SU-DHL-6 (cell line): ENCODE measurements at regions not wholly inside any gene's neighbourhood (a gene's known extent, or its start where the extent isn't known, plus 50 kb on each side); places are given as distances from the start of the nearest gene placed in this dataset.

ENCODE experiments used
- H2AFZ ChIP-seq: fragments of 200-600 bp; sonication (generic); 2 replicates; pipeline ENCODE4 v1.6.1; 2014; ENCODE audit warnings: low read depth, mild to moderate bottlenecking, moderate library complexity, mixed read lengths, antibody characterized with exemption, low read length; ENCODE audit not compliant: severe bottlenecking
- H3F3A ChIP-seq: fragments of 200-600 bp; shearing (Covaris generic); 2 replicates; pipeline ENCODE4 v1.6.0; 2016; ENCODE audit warnings: antibody characterized with exemption, mild to moderate bottlenecking; ENCODE audit not compliant: insufficient read depth
- H3K27ac ChIP-seq: fragments of 200-600 bp; sonication (generic); 2 replicates; pipeline ENCODE4 v1.5.1; 2016; ENCODE audit warnings: low read depth, mild to moderate bottlenecking, low read length, moderate library complexity, mixed read lengths
- H3K27me3 ChIP-seq: fragments of 200-600 bp; sonication (generic), shearing (Covaris generic); 2 replicates; pipeline ENCODE4 v1.6.0; 2014; ENCODE audit warnings: mild to moderate bottlenecking, low read length
- H3K36me3 ChIP-seq: fragments of 200-600 bp; sonication (generic); 2 replicates; pipeline ENCODE4 v1.6.1; 2014; ENCODE audit warnings: mild to moderate bottlenecking, low read length, mixed read lengths
- H3K4me2 ChIP-seq: fragments of 300-600, 200-600 bp; shearing (Covaris generic), sonication (generic); 2 replicates; pipeline ENCODE4 v1.6.0; 2014; ENCODE audit warnings: low read length, low read depth, mild to moderate bottlenecking; ENCODE audit not compliant: poor library complexity, severe bottlenecking
- H3K4me3 ChIP-seq: fragments of 200-600 bp; sonication (generic); 2 replicates; pipeline ENCODE4 v1.5.1; 2014; ENCODE audit warnings: antibody characterized with exemption, low read length, mild to moderate bottlenecking, mixed read lengths; ENCODE audit not compliant: insufficient read depth, poor library complexity, severe bottlenecking
- H3K79me2 ChIP-seq: fragments of 200-600 bp; sonication (generic); 2 replicates; pipeline ENCODE4 v1.6.1; 2014; ENCODE audit warnings: mild to moderate bottlenecking, low read length, moderate library complexity; ENCODE audit not compliant: insufficient read depth
- H3K9ac ChIP-seq: fragments of 200-600 bp; sonication (generic); 2 replicates; pipeline ENCODE4 v1.7.0; 2014; ENCODE audit warnings: mild to moderate bottlenecking, low read length
- H3K9me2 ChIP-seq: fragments of 200-600 bp; sonication (generic); replicated peaks from 2 replicates; pipeline ENCODE4 v1.6.1; 2014; ENCODE audit warnings: low read length; ENCODE audit not compliant: insufficient read depth
- H3K9me3 ChIP-seq: fragments of 200-600 bp; sonication (generic); 2 replicates; pipeline ENCODE4 v1.6.1; 2014; ENCODE audit warnings: low read length, mixed read lengths; ENCODE audit not compliant: insufficient read depth
- H4K20me1 ChIP-seq: fragments of 200-600 bp; sonication (generic); 2 replicates; pipeline ENCODE4 v1.6.1; 2014; ENCODE audit warnings: low read depth, mild to moderate bottlenecking, antibody characterized with exemption, low read length, moderate library complexity, mixed read lengths
- EZH2phosphoT487 ChIP-seq: fragments of 200-600 bp; sonication (generic), shearing (Covaris generic); conservative IDR thresholded peaks from 2 replicates; pipeline ENCODE4 v1.6.1; 2018; ENCODE audit warnings: mild to moderate bottlenecking, antibody characterized with exemption, low read length, moderate library complexity, mixed read lengths
- TF ChIP-seq, protein P1 (sequence below): fragments of 200-600 bp; sonication (generic); IDR thresholded peaks from one replicate; pipeline ENCODE4 v1.5.1; 2017; ENCODE audit warnings: antibody characterized with exemption, mild to moderate bottlenecking, low read length, moderate library complexity; ENCODE audit not compliant: insufficient read depth, poor library complexity, severe bottlenecking

GRCh38 chr11:38254913-38255312, 1656.9 kb upstream of the RAG2 start:
- Histone ChIP-seq H3K27me3 (no peaks in the 10 kb centered on the region), H2AFZ (no peak overlapping the region), H4K20me1 (no peaks in the 10 kb centered on the region), H3K9ac (no peak overlapping the region), H3K9me3 (no peaks in the 10 kb centered on the region), H3K4me3 (no peak overlapping the region), H3K27ac (no peak overlapping the region), H3K4me2 (no peak overlapping the region), H3K79me2 (no peaks in the 10 kb centered on the region), H3K9me2 (no peaks in the 10 kb centered on the region), H3F3A (no peaks in the 10 kb centered on the region), H3K36me3 (no peaks in the 10 kb centered on the region)
- TF ChIP-seq, protein P1, sequence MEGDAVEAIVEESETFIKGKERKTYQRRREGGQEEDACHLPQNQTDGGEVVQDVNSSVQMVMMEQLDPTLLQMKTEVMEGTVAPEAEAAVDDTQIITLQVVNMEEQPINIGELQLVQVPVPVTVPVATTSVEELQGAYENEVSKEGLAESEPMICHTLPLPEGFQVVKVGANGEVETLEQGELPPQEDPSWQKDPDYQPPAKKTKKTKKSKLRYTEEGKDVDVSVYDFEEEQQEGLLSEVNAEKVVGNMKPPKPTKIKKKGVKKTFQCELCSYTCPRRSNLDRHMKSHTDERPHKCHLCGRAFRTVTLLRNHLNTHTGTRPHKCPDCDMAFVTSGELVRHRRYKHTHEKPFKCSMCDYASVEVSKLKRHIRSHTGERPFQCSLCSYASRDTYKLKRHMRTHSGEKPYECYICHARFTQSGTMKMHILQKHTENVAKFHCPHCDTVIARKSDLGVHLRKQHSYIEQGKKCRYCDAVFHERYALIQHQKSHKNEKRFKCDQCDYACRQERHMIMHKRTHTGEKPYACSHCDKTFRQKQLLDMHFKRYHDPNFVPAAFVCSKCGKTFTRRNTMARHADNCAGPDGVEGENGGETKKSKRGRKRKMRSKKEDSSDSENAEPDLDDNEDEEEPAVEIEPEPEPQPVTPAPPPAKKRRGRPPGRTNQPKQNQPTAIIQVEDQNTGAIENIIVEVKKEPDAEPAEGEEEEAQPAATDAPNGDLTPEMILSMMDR = no peak
- TF ChIP-seq EZH2phosphoT487 = no peak

DNA sequence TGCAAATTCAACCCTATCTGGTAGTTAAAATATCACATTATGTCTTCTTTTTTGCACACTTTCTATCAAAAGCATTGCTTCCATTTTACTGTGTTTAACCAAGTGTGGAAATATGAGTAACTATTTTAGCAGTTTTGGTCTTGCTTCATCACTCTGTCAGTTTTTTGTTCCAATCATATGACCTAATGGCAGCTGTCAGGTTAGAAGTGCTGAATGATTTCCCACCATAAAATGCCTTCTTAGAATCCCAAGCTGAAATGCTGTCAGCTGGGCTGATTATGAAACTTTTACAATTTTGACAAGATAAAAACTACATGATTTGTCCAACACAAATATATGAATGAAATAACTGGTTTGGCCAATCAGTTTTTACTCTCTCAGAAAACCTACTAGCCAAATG, 1654.6 kb upstream of the RAG2 start:
- Histone ChIP-seq H2AFZ (no peak overlapping the region), H3K36me3 (no peaks in the 10 kb centered on the region), H3K9me3 (no peaks in the 10 kb centered on the region), H3K9me2 (no peaks in the 10 kb centered on the region), H3K4me2 (no peak overlapping the region), H3F3A (no peaks in the 10 kb centered on the region), H3K9ac (no peak overlapping the region), H3K27ac (no peak overlapping the region), H3K79me2 (no peaks in the 10 kb centered on the region), H4K20me1 (no peaks in the 10 kb centered on the region), H3K27me3 (no peaks in the 10 kb centered on the region), H3K4me3 (no peak overlapping the region)
- TF ChIP-seq, protein P1 = no peak
- no peak for TF ChIP-seq EZH2phosphoT487

GRCh38 chr11:38246451-38246850, 1648.4 kb upstream of the RAG2 start:
- H3K9me3 ChIP-seq = no peaks in the 10 kb centered on the region
- no peaks in the 10 kb centered on the region for H3K36me3 ChIP-seq
- no peak overlapping the region for H3K9ac ChIP-seq
- TF ChIP-seq, protein P1 = no peak
- TF ChIP-seq EZH2phosphoT487 = no peak
- no peaks in the 10 kb centered on the region for H3K79me2 ChIP-seq
- H3K4me2 ChIP-seq = no peak overlapping the region
- no peaks in the 10 kb centered on the region for H4K20me1 ChIP-seq
- H3K27ac ChIP-seq = no peak overlapping the region
- H3F3A ChIP-seq = no peaks in the 10 kb centered on the region
- H3K4me3 ChIP-seq = no peak overlapping the region
- H3K27me3 ChIP-seq = no peaks in the 10 kb centered on the region
- H3K9me2 ChIP-seq = no peaks in the 10 kb centered on the region
- H2AFZ ChIP-seq = no peak overlapping the region
